ENCODE measurements at regions not wholly inside any gene's neighbourhood (a gene's known extent, or its start where the extent isn't known, plus 50 kb on each side); places are given as distances from the start of the nearest gene placed in this dataset.

GRCh38 chr2:161522796-161523195, 101.4 kb upstream of the SLC4A10 start:
- TF ChIP-seq CTCF (conservative IDR thresholded peaks at IDR 0.05), result no peak
- no peak for TF ChIP-seq EZH2 (IDR thresholded peaks at IDR 0.05; ENCODE audit: low read depth)

All from PC-9 (cell line).